ENCODE measurements at regions not wholly inside any gene's neighbourhood (a gene's known extent, or its start where the extent isn't known, plus 50 kb on each side); places are given as distances from the start of the nearest gene placed in this dataset.
"Not testable (repeated sequence)": the region's sequence is repeated elsewhere in the genome, so short reads cannot be mapped to it uniquely, and the experiment has no call there.

DNA sequence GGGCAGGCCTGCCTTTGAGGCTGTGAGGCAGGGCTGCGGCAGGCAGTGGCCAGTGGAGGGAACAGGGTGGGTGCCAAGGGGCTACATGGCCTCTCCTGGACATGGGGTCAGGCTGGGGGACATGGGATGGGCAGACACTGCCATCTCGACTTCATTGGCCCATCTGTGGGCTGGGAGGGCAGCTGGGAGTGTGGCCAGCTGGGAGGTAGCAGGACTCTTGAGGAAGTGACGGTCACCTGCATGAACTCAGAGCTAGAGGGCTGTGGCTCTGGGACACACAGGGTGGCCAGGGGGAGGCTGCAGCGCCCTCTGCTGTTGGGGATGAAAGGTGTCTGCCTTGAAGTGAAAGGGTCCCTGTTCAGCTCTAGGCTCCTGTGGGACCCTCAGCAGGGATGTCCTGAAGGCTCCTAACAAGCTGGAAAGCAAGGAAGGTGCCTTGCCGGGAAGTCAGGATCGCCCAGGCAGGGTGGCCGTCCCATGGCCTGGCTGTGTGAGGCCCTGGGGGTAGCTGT is 244.0 kb downstream of the ANKRD30B start:
- DNase-seq (ENCODE audit: low read depth), result not testable (repeated sequence)

DNA sequence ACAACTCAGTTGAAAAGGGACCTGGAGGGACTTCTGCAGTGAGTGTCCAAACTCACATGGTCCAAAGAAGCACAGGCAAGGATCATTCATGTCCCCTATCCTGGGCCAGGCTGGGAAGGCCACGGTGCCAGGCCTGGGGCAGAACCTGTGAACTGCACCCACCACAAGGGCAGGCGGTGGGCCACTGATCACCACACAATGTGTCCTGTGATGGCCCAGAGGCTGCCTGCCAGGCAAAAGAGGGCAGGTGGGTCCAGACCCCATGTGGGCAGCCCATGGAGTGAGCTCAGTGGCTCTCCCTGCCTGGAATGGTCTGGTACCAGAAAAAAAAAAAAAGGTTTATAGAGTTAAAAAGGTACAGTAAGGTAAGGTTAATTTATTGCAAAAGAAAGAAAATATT is 244.8 kb downstream of the ANKRD30B start:
- not testable (repeated sequence) for DNase-seq (ENCODE audit: low read depth)

DNA sequence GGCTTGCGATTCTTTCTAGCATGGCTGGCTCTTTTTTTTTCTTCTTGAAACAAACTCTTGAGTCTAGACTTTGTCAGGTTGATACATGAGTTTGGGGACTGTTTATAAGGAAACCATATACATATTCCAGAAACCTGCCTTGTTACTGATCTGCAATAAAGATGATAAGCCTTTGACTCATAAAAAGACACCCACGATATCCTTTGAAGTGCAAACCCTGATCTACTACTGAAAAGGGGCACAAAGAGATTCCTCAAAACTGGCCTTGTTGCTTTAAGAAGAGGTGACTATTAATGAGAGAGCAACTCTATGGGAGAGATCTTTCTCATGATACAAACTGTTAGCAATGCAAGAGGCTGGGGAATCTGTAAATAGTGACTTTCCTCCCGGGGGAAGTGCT is 247.1 kb downstream of the ANKRD30B start:
- DNase-seq (ENCODE audit: low read depth), result not testable (repeated sequence)

DNA sequence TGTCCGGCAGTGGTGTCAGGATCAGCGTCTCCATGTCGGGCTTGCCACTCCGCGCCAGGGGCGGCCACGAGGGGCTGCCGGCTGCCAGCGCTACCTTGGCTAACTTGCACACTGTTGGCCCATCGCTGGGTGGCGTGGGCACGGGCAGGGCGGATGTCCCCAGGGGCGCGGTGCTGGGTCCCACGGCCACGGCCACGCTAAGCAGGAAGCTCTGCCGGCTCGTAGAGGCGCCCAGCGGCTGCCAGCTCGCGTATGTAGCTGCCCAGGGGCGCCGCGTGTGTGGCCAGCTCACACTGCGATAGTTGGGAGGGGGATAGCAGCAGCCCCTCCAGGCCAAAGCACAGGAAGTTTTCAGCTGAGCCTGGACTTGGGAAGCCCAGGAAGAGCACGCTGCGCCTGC is 249.4 kb downstream of the ANKRD30B start:
- no peak for DNase-seq (ENCODE audit: low read depth)

DNA sequence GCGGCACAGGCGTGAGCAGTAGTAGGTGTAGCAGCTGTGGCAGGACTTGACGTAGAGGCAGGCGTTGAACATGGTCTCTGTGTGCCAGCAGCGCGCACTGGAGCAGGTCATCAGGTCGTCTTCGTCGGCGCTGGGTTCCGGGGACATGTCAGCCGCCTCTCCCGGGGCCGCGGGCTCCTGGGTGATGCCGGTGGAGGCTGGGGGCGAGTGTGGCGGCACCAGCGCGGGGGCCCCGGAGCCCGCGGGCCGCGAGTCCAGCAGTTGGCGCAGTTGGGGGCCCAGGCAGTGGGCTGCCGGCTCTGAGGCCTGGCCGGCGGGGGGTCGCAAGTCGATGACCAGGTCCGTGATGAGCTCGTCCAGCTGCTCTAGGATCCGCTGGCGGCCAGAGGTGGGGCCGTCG is 249.9 kb downstream of the ANKRD30B start:
- DNase-seq (ENCODE audit: low read depth), result not testable (repeated sequence)

DNA sequence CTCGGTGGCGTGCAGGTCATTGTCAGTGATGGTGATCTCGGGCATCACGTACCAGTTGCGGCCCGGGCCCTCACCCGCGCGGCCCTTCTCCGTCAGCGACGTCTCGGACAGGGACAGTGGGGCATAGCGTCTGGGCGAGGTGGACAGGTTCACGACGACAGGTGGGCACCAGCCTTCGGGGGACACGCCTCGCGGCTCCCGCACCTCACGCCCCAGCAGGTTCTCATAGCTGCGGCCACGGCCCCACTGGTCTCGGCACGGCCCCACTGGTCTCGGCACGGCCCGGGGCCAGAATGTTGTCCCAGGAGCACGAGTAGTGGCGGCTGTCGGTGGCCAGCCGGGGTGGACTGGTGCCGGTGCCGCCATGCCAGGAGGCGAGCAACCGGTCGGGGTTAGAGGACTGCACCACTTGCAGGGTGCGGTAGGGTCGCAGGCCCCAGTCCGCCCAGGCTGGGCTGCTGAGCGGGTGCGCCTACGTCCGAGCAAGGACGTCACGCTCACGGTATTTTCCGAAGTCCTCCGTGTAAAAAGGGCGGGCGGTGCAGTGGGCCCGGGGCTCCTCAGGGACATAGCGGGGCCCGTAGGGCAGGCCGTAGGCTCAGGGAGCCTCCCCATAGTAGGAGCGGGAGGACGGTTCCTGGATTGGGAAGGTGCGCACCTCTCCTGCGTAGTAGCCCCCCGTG is 250.5 kb downstream of the ANKRD30B start:
- not testable (repeated sequence) for DNase-seq (ENCODE audit: low read depth)

DNA sequence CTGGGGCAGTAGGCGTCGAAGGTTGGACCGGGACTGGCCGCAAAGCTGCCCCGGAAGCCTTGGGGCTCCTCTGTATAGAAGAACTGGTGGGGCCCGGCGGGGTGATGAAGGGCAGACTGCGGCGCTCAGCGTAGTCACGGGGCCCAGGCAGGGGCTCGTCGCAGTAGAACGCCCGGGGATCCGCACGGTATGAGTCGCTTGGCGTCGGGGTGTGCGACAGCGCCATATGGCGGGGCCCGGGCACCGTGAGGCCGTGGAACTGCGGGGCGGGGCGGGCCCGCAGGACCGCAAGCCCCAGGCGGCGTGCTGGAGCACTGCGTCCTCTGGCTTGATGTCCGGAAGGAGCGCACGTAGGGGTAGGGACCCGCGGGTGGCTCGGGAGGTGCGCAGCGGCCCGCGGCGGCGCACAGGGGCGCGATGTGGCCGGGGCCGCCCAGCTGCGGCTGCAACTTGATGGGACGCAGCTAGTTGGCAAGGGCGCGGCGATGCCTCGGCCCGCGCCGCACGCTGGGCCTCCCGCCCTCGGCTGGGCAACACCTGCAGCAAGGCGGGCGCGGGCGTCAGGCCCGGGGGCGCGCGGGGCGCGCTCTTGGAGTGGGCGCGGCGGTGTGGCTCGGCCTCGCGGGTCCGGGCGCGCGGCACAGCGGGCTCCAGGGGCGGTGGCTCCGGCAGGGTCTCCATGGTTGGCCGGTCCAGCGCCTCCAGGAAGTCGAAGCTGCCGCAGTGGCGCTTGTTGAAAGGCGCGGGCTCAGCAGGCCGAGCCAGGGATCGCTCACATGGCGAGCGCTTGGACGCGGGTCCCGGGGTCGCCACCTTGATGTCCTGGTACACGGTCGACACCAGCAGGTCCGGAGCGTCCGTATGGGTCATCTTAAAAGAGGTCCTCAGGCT is 251.4 kb downstream of the ANKRD30B start:
- no peak for DNase-seq (ENCODE audit: low read depth)

DNA sequence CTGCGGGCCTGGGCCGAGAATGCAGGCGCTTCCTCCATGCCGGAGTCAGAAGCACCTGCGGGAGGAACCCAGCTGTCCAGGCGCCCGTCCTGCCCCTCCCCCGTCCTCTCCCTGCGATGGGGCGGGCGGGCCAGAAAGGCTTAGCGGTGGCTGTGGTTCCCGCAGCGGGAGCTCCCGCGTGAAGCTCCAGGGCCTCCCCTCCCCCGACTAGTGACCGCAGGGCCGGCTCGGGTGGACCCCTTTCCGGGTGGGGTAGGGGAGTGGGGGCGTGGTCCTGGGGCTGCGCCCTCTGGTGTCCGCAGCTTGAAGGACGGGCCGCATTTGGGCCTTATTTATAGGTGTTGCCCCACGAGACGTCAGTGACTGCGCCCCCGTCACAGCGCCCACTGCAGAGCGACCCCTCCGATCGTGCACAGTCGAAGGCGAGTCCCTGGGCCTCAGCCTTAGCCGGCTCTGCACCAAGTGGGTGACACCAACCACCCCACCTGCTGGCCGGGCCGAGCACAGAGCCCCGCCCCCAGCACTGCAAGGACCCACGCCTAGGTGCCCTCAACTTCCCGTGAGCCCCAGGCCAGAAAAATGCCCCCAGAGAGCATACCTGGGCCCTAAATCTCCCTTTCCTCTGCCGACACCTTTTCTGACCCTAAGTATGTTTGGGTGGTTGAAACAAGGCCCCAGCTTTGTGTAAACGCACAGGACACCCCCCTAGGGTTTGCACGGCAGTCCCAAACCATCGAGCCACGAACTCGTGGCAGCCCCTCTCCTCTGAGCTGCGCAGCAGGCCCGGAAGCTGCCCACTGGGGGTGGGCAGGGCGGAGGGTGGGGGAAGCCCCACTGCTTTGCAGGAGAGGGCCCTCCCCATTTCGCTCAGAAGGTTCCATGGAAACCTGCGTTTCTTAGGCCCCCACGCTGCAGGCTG is 252.4 kb downstream of the ANKRD30B start:
- DNase-seq (ENCODE audit: low read depth), result not testable (repeated sequence)

DNA sequence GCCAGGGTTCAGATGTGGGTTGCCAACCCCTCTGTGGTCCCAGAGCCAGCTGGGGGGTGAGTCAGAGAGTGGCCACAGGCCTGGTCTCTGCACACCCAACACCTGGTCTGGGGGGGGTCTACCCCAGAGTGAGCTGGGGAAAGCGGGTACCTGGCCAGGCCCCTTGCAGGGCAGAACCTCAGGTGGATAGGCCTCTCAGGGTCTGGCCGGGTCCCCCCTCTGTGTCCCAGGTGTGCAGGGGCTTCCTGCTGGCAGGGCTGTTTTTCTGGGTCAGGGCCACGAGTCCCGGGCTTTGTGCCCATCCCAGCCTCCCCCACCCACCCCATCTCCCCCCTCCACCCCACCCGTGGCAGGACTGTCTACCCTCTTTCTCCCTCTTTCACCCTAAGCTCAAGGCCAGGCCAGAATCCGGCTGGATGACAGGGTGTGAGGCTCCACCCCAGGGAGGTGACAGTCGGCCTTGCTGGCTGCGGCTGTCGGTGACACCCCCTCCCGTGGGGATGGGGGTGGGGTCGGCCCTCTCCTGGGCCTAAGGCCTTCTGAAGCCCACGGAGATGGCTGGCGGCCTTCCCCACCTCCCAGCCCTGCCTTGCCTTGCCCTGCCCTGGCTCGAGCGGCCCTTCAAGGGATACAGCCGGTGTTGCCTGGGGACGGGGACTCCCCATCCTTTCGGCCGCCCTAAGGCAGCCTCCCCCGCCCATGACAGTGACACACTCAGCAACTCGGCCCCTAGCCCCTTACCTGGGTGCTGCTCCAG is 253.2 kb downstream of the ANKRD30B start:
- DNase-seq (ENCODE audit: low read depth), result not testable (repeated sequence)

DNA sequence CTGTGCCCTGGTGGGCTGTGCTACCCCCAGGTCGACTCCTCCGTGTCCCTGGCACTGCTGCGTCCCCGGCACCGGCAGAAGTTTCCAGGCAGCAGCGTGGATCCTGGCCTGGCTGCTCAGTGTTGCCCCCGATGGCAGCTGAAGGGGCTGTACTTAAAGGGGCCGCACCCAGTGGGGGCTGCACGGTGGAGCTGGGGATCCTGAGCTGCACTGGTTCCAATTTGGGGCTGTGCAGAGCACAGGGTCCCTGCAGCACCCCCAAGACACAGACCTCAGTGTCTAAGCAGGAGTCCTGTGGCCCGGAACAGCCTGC is 253.8 kb downstream of the ANKRD30B start:
- not testable (repeated sequence) for DNase-seq (ENCODE audit: low read depth)

DNA sequence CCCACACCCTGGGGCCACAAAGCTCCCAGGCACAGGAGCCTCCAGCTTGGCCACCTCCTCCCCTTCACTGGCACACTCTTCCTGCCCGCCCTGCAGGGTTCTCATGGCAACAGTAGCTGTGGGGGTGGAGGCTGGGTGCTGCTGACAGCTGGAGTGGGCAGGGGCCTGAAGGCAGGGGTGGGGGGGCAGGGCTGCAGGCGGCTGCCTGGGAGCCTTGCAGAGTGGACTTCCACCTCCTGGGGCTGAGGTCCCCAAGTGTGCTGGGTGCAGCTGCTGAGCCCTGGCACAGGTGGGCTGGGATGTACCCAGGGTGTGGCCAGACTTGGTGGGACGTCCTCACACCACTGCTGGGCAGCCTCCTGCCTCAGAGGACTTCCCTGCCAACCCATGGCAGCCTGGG is 254.8 kb downstream of the ANKRD30B start:
- DNase-seq (ENCODE audit: low read depth), result not testable (repeated sequence)

DNA sequence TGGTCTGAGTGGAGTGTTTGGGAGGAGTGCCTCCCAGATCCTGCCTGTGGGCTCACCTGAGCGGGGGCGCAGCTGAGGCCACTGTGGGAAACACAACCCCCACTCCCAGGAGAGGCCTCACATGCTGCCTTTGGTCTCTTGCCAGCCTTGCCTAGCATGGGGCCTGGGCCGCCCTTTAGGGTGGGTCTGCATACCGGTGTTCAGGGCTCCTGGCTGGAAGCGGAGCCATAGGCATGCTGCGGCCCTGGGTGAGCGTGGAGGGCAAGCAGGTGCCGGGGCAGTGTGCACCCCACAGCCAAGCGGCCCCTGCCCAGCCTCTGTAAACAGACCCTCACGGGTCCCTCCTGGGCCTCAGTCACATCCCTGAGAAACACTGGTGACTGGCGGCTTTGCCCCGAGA is 255.3 kb downstream of the ANKRD30B start:
- DNase-seq (ENCODE audit: low read depth), result not testable (repeated sequence)

DNA sequence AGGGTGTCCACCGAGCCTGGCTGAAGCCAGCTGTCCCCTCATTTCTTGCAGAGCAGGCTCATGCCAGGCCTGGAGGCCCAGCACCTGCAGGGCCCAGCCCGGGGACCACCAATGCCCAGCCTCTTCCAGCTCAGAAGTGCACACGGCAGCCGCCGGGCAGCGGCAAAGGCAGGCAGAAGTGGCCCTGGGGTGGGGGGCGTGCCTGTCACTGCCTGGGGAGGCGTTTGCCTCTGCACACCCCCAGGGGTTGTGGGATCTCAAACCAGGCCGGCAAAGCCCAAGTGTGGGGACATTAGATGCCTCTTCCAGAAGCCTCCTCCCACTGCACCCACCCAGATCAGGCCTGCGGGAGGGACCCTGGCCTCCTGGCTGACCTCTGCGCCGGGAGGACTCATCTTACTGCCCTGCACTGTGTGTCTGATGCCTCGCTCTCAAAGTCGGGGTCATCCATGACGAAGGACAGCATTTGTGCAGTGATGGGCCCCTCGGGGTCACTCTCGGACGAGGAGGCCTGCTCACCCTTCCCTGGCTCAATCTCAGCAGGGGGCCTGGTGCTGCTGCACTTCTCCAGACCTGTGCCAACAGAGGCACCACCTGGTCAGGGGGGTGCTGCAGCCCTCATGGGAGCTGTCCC is 255.8 kb downstream of the ANKRD30B start:
- DNase-seq (ENCODE audit: low read depth), result not testable (repeated sequence)

DNA sequence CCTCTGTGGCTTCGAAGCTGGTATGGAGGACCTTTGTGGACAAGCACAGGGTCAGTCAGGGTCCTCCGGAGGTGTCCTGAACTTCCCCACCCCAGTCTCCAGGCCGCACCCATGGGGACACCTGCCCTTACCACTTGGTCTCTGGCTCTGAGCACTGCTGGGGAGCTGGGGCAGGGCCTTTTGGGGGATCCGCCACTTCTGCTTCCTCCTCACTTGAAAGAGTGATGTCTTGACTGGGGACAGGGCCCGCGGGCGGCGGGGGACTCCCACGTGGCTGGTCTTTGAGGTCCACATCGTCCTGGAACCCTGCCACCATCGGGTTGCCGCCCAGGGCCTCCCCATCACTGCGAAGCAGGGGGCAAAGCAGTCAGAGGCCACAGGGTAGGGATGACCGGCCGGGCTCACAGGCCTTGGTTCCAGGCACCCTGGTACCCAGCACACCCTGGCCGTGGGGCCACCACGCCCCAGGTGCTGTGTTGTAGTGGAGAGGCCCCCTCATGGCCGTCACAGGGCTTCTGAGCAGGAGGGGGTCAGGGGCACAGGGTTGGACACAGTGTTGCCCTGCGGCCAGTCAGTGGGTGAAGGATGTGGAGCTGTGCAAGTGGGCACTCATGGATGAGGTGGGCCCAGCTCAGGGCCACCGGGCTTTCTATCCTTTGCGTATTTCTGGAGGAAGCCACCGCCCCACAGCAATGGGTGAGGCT is 256.4 kb downstream of the ANKRD30B start:
- DNase-seq (ENCODE audit: low read depth), result not testable (repeated sequence)

DNA sequence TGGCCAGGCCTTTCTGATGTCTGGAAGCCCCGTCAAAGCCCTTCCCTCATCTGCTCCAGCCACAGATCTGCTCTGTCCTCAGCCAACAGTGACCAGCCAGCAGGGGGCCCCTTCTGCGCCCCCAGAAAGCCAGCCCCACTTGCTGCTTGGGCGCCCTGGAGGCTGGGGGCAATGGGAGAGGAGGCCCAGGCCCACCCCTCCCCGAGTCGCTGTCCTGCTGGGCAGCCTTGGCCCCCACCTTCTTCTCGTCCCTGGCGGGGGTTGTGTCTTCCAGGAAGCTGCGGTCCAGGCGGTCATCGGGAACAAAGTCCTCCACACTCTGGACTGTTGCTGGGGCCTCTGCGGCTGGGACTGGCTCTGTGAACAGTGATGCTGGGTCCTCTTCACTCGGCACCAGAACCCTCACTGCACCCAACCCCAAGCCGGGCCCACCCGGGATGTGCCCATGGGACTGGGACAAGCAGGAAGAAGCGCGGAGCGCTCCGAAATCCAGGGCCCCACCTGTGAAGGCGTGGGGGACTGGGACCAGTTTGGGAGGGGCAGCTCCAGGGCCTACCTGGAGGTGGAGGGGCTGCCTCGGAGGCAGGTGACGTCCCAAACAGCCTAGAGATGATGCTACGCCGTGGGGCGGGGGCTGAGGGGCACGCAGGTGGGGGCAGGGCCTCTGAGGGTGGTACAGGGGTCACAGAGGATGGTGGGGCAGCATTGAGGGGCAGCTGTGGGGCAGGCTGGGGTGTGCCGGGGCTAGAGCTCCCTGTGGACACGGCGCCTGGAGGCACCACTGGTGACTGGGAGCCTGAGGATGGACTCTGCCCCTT is 257.6 kb downstream of the ANKRD30B start:
- DNase-seq (ENCODE audit: low read depth), result no peak

DNA sequence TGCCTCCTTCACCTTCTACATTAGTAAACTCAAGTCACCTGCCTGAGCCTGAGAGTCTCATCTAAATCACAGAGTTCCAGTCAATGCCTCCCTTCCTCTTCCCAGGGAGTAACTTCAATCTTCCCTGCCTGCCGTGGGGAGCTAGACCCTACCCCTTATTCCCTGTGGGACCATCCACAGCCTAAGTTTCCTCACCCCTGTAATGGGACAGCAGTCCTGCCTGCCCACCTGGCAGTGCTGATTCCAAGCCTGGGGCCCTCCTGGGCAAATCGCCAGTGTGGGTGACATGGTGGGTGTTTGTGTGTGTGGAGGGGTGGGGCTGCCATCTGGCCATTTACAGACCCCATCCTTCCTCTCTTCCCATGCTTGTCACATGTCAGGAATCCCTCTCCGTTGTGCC is 258.6 kb downstream of the ANKRD30B start:
- not testable (repeated sequence) for DNase-seq (ENCODE audit: low read depth)

DNA sequence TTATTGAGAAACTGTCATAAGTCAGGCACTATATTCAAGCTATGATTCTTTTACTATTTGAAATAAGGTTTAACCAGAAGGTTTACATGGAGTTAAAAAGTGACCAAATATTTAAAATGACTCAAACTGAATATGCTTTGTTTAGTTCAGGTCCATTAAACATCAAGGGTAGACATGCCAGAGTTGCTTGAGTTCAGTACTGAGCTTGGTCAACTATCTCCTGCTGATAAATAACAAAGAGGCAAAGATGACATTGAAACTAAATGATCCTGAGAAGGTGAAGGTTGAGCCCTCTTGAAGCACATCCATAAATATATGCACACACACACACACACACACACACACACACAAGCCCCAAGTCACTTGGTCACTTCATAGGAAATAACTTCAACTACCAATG is 278.1 kb downstream of the ANKRD30B start:
- DNase-seq (ENCODE audit: low read depth), result not testable (repeated sequence)

DNA sequence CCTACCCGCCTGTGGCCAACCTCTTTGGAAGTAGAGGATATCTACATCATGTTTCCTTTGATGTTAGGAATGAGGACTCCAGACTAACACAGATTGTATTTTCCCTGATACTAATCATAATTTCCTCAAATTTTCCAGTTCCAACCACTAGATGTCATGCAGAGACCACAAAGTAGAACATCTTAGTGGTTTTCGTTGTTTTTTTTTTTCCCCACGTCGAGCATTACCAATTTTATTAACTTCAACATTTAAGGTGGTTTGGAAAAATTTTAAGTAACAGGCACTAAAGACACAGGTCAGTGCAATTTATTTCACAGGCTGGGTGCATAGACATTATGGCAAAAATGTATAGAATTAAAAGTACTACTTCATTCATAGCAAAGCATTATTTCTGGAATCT is 280.1 kb downstream of the ANKRD30B start:
- not testable (repeated sequence) for DNase-seq (ENCODE audit: low read depth)

DNA sequence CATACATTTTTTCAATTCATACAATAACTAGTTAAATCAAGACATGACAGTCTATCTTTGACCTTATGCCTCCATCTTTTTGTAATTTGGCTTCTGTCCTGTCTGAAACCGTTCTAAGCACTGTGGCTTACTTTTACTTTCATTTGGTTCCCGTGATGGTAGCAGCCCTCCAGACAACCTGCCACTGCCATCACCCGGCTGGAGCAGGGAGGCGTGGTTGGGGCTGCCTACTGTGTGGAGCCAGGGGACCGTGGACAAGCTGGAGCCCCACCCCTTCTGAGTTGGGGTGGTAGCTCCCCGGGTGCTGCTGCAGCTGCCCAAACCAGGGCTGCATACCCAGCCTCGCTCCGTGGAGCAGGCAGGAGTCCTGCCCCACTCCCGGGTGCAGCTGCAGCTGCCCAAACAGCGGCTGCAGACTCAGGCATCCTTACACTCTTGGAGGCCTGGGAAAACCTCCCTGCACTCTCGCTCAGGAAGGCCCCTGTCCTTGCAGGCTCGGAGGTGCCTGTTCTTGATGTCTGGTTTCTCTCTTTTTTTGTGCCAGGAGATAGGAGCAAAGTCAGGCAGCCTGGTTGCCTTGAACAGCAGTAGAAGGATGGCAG is 312.4 kb downstream of the ANKRD30B start:
- DNase-seq (ENCODE audit: low read depth), result not testable (repeated sequence)
